AG09309 (cell line): ENCODE measurements at regions not wholly inside any gene's neighbourhood (a gene's known extent, or its start where the extent isn't known, plus 50 kb on each side); places are given as distances from the start of the nearest gene placed in this dataset.
A peak's percentile ranks its signal among the peaks of the same experiment; 100 is the strongest.

Experiments used
- DNase-seq: peaks from one replicate; pipeline ENCODE4 v3.0.0-alpha.2; 2010; ENCODE audit warnings: low read depth
- H3K4me3 ChIP-seq: 2 replicates; pipeline ENCODE4 v1.5.1; 2011; ENCODE audit warnings: mild to moderate bottlenecking, low read depth, low read length, moderate library complexity; ENCODE audit not compliant: control insufficient read depth
- TF ChIP-seq, protein P1 (sequence below): IDR thresholded peaks from 2 replicates; pipeline ENCODE4 v1.5.1; 2011; ENCODE audit warnings: mild to moderate bottlenecking, low read depth, low read length, inconsistent platforms; ENCODE audit not compliant: insufficient read depth, control insufficient read depth; ENCODE audit errors: missing control alignments

DNA sequence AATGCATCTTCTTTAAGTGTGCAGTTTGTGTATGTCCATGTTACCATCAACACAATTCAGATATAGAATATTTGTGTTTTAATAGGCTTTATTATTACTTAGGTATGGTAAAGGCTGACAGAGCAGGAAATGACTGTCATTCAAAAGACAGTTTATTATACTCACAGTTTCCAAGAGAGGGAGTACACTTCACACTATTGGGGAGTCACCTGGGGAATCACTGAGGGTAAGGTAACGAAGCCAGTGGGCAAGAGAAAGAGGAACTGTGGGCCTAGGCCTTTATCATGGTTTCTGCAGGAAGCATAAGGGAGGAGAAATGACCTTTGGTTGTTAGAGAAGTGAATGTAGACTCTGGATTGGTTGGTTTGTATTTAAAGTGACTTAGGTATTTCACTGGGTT lies 235.1 kb upstream of the HCCS start:
- no peak overlapping the region for H3K4me3 ChIP-seq
- TF ChIP-seq, protein P1, sequence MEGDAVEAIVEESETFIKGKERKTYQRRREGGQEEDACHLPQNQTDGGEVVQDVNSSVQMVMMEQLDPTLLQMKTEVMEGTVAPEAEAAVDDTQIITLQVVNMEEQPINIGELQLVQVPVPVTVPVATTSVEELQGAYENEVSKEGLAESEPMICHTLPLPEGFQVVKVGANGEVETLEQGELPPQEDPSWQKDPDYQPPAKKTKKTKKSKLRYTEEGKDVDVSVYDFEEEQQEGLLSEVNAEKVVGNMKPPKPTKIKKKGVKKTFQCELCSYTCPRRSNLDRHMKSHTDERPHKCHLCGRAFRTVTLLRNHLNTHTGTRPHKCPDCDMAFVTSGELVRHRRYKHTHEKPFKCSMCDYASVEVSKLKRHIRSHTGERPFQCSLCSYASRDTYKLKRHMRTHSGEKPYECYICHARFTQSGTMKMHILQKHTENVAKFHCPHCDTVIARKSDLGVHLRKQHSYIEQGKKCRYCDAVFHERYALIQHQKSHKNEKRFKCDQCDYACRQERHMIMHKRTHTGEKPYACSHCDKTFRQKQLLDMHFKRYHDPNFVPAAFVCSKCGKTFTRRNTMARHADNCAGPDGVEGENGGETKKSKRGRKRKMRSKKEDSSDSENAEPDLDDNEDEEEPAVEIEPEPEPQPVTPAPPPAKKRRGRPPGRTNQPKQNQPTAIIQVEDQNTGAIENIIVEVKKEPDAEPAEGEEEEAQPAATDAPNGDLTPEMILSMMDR = no peak
- DNase-seq = no peak

- TF ChIP-seq, protein P1 = no peak
- DNase-seq = no peak
- H3K4me3 ChIP-seq = no peak overlapping the region
These were observed 228.6 kb upstream of the HCCS start for GRCh38 chrX:10882484-10882883.

- DNase-seq = peak; percentile 43
- TF ChIP-seq, protein P1 = no peak
- H3K4me3 ChIP-seq = no peak overlapping the region
These were observed 226.9 kb upstream of the HCCS start for GRCh38 chrX:10884246-10884645.

GRCh38 chrX:10892621-10893225 lies 218.4 kb upstream of the HCCS start:
- H3K4me3 ChIP-seq = no peak overlapping the region
- TF ChIP-seq, protein P1 = no peak
- DNase-seq = no peak

- peak; percentile 29 for DNase-seq
- TF ChIP-seq, protein P1 = no peak
- no peak overlapping the region for H3K4me3 ChIP-seq
These were observed 217.8 kb upstream of the HCCS start for GRCh38 chrX:10893366-10893765.

DNA sequence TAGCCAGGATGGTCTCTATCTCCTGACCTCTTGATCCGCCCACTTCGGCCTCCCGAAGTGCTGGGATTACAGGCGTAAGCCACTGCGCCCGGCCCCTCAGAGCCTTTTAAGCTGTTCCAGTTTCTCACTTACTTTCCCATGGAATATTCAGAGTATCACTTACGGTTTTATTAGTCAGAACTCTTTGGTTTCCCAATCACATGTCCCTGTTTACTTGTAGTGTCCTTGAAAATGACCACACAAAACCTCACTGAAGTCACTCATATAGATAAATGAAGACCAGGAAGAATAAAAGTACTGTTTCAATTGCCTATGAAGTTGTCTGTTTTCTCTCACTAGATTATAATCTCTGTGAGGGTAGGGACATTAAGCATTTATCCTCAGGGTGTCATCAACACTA lies 217.2 kb upstream of the HCCS start:
- TF ChIP-seq, protein P1 = no peak
- no peak for DNase-seq
- H3K4me3 ChIP-seq = no peak overlapping the region

- TF ChIP-seq, protein P1 = no peak
- H3K4me3 ChIP-seq = no peak overlapping the region
- DNase-seq = no peak
These were observed 213.4 kb upstream of the HCCS start for GRCh38 chrX:10897768-10898167.
